ENCODE measurements at regions not wholly inside any gene's neighbourhood (a gene's known extent, or its start where the extent isn't known, plus 50 kb on each side); places are given as distances from the start of the nearest gene placed in this dataset.

DNA sequence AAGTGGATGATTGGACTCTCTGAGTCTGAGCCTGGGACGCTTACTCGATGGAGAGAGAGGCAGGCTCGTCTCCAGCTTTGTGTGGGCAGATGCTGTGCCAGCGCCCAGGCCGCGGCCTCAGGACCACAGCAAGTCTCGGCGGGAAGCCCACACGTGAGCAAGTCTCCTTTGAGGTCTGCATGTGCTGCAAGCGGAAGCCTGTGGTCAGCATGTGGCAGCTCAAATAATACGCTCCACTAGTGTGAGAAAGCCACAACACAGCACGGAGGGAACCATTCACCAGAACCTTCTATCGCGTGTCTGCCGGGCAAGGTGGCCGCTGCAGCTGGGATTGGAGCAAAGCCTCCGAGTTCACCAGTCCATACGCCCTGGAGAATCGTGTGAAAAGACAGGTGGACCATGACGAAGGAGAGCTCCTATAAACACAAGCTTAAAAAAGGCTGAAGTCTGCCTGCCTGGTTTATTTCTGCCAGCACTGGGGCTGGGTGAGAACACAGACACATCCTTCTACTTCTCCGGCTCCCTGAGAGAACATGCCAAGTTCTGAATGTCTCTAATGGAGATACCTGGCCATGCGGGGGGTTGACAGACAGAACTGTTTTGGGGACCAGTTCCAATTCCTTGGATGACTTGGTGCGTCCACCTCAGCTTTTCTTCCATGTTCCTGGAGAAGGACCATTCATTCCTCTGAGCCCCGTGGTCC lies 82.0 kb upstream of the LRIG1 start:
- no peak for FAIRE-seq
- TF ChIP-seq POLR2A (IDR thresholded peaks at IDR 0.05; ENCODE audit: low read depth, low read length) = no peak
- DNase-seq (ENCODE audit: insufficient read length, low spot score) = no peak

DNA sequence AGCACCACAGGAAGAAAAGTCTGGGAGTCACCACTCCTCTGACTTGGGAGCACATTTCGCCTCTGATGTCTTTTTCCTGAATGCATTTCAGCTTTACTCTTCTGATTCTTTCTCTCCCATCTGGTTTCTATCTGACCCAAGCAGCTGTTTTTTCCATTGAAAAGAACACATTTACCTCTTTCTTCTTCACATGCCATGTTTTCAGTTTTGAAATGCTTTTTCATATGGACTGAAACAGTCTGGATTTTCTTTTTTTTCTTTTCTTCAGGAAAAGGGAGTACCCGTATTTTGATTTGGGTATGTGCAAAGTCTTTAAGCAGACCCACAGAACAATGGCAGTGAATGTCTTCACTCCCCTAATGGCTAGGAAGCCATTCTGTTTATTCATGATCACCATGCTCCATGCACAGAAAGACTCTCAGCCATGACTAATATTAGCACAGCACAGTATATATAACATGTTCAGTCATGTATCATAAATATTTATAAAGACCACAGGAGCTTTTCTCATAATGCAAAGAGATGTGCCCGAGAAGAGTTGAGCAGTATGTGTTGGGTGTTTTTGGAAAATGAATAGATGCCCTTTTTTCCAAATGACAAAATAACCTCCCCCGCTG lies 82.7 kb upstream of the LRIG1 start:
- TF ChIP-seq POLR2A (IDR thresholded peaks at IDR 0.05; ENCODE audit: low read depth, low read length) = no peak
- DNase-seq (ENCODE audit: insufficient read length, low spot score) (no peak), FAIRE-seq (no peak)

DNA sequence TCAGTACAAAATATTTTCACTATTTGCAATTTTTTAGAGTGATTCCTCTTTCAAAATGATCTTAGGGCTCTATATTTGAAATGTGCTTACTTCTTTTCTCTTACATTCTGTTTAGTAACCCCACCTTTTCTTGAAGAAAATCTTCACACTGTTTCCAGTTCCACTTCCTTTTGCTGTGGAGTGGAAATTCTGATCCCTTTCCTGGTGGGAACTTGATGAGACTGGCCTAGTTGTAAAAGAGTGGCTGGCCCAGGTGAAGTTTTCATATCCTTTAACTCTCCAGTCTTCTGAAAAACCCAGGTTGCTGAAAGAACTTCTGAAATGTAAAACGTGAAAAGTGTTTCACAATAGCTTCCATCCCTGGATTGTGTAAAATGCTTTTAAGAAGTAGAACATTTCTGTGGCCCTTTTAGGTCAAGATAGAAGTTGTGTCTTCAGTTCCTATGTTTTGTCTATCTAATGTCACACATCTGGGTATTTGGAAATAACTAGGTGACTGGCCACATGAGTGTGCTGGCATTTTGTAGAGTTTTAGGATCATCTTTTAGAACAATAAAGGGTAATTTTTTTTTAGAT lies 84.8 kb upstream of the LRIG1 start:
- DNase-seq (ENCODE audit: insufficient read length, low spot score) (no peak), FAIRE-seq (no peak)
- no peak for TF ChIP-seq POLR2A (IDR thresholded peaks at IDR 0.05; ENCODE audit: low read depth, low read length)

DNA sequence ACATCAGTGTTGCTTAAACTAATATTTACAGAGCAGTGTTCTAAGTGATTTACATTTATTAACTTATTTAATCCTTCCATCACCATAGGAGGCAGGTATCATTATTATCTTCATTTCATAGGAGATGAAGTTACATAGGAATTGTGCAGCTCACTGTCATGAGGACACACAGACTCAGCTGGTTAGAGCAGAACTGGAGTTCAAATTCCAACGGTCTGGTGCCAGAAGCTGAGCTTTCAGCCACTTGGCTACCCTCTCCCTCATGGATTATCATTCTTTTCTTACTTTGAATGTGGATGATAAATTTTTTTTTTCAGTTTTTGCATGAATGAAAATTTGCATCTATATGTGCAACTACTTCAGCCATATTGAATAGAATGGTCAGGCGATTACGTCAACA lies 86.0 kb upstream of the LRIG1 start:
- DNase-seq (ENCODE audit: insufficient read length, low spot score) (no peak), FAIRE-seq (no peak)
- TF ChIP-seq POLR2A (IDR thresholded peaks at IDR 0.05; ENCODE audit: low read depth, low read length) = no peak

DNA sequence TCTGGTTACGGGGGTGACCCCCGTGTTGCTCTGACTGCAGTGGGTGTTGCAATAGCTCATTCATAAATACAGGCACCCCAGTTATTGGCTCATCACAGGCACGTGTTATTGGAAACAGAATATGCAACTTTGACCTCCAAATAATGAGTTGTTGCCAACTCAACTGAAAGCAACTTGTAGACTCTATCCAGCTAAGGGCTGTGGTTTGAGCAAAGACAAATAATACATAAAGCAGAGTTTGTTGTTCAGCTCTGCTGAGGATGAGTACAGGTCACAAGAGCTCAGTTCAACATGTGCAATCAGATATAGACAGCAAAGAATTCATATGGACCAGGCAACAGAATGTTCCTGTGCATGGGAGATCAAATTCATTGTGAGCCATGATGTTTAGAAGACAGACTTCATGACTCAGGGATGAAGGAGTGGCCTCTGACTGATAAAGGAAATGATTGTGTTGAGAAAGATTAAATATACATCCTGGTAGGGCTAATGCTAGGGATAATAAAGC lies 87.6 kb upstream of the LRIG1 start:
- FAIRE-seq (peak; percentile 62), DNase-seq (ENCODE audit: insufficient read length, low spot score) (no peak)
- TF ChIP-seq POLR2A (IDR thresholded peaks at IDR 0.05; ENCODE audit: low read depth, low read length) = no peak

DNA sequence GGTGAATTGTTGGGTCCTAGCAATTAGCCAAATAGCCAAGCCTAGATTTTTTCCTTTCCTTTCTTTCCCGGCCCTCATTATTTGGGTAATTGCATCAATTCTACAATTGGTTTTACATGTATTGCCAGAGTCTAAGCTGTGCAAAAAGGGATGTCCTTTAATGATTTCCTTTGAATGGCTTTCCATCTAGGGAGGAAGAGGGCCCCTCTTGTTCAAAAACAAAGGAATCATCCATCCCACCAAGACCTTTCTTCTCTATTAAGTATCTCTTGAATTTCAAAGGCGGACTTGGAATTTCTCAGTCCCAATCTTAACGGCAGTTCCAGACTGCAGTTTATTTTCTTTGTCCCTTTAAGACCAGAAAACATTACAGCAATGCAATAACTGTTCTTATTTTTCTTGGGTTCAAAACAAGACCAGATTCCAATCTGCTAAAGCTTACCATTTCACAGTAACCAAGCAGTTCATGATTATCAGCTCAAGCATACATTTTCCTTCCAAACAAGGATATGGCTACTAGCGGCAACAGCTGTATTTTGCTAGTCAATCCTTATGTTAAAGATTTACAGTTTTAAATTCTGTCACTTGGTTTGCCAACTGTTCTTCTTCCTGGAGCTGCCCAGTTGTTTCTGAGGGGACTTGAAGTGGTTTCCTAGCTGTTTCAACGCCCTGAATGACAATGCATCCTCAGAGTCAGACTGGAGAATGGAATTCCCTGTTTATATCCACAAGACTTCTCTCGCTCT lies 91.4 kb upstream of the LRIG1 start:
- DNase-seq (ENCODE audit: insufficient read length, low spot score) = no peak

GRCh38 chr3:66592927-66593625 lies 92.3 kb upstream of the LRIG1 start:
- DNase-seq (ENCODE audit: insufficient read length, low spot score) (no peak), FAIRE-seq (no peak)
- TF ChIP-seq POLR2A (IDR thresholded peaks at IDR 0.05; ENCODE audit: low read depth, low read length) = no peak

More for the DNA sequence above, 91.4 kb upstream of the LRIG1 start:
- no peak for FAIRE-seq
- TF ChIP-seq POLR2A (IDR thresholded peaks at IDR 0.05; ENCODE audit: low read depth, low read length) = no peak

GRCh38 chr3:66593978-66594377 lies 93.2 kb upstream of the LRIG1 start:
- peak; percentile 82 for FAIRE-seq
- peak; percentile 38 for DNase-seq (ENCODE audit: insufficient read length, low spot score)
- no peak for TF ChIP-seq POLR2A (IDR thresholded peaks at IDR 0.05; ENCODE audit: low read depth, low read length)

GRCh38 chr3:66597308-66597863 lies 96.6 kb upstream of the LRIG1 start:
- TF ChIP-seq POLR2A (IDR thresholded peaks at IDR 0.05; ENCODE audit: low read depth, low read length) = no peak
- DNase-seq (ENCODE audit: insufficient read length, low spot score) (no peak), FAIRE-seq (no peak)

- FAIRE-seq (no peak), DNase-seq (ENCODE audit: insufficient read length, low spot score) (no peak)
- TF ChIP-seq POLR2A (IDR thresholded peaks at IDR 0.05; ENCODE audit: low read depth, low read length) = no peak
Measured at GRCh38 chr3:66598168-66598567, 97.3 kb upstream of the LRIG1 start.

DNA sequence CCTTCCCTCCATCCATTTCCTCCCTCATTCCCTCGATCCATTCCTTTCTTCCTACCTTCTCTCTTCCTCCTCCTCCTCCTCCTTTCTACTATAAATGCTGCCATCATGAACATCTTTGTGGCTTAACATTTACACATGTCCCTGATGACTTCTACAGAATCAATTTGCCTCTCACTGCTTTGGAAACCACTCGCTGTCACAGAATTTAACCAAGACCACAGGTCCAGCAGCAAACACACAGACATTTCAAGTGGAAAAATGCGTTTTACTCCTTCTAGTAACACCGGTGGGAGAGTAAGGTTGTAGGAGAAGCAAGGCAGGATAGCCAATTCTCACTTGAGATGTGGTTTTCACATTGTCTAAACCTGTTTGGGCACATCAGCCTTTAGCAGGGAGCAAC lies 101.4 kb upstream of the LRIG1 start:
- no peak for FAIRE-seq
- TF ChIP-seq POLR2A (IDR thresholded peaks at IDR 0.05; ENCODE audit: low read depth, low read length) = no peak
- DNase-seq (ENCODE audit: insufficient read length, low spot score) = no peak

- DNase-seq (ENCODE audit: insufficient read length, low spot score) (no peak), FAIRE-seq (no peak)
- no peak for TF ChIP-seq POLR2A (IDR thresholded peaks at IDR 0.05; ENCODE audit: low read depth, low read length)
Measured at GRCh38 chr3:66602691-66603090, 101.9 kb upstream of the LRIG1 start.

DNA sequence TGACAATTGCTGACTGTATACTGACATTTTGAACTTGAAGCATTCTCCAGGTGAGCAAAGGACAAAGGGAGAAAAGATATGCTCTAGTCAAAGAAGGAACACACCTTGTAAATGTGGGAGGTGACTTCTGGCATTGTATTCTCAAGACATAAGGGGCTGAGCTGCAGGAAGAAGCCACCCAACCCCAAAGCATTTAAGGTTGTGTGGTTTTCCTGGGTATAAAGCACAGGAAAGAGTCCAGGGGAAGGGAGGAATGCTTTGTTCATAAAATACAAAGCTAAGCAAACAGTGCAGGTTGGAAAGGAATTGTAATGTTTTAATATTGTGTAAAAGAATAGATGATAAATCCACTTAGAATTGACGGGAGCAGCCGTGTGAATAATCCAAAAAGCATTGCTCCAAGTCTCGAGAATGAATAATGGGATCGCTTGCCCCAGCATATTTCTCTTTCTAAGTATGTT lies 102.4 kb upstream of the LRIG1 start:
- no peak for DNase-seq (ENCODE audit: insufficient read length, low spot score)
- TF ChIP-seq POLR2A (IDR thresholded peaks at IDR 0.05; ENCODE audit: low read depth, low read length) = no peak
- FAIRE-seq = no peak

Data from H54 (cell line).